SK-N-SH (cell line): ENCODE measurements at regions not wholly inside any gene's neighbourhood (a gene's known extent, or its start where the extent isn't known, plus 50 kb on each side); places are given as distances from the start of the nearest gene placed in this dataset.

Experiments used
- CTCF ChIA-PET: fragments of 300-600, 350-600 bp; formaldehyde crosslinking; extraction: SDS; loops from one replicate; lab custom pipeline; 2021; lab: Yijun Ruan, JAX
- POLR2A ChIA-PET: fragments of 350-600 bp; sonication (Branson Sonifier 250); formaldehyde crosslinking; extraction: SDS; loops from one replicate; lab custom pipeline; 2020; ENCODE audit warnings: antibody characterized with exemption, inconsistent platforms; lab: Yijun Ruan, JAX
- DNase-seq: peaks from one replicate; pipeline ENCODE4 v3.0.0; 2012
- H2AFZ ChIP-seq: fragments of 200-600 bp; sonication (generic); 2 replicates; pipeline ENCODE4 v1.8.1; 2016; ENCODE audit warnings: antibody characterized with exemption, mild to moderate bottlenecking, low read depth
- H3F3A ChIP-seq: fragments of 200-600 bp; sonication (generic); replicated peaks from 2 replicates; pipeline ENCODE3; 2016; ENCODE audit warnings: antibody characterized with exemption, mild to moderate bottlenecking; ENCODE audit not compliant: insufficient read depth
- H3K27ac ChIP-seq, 2 experiments: fragments of 200-500 bp in 1 of 2; fragments of 200-600 bp in 1 of 2; sonication (Bioruptor generic) in 1 of 2; sonication (generic), shearing (Covaris generic) in 1 of 2; 2 replicates each; pipeline versions ENCODE4 v1.5.1 to v1.6.1; 2014 to 2016; ENCODE audit warnings: low read depth in 2 of 2, inconsistent platforms in 1 of 2, low read length in 1 of 2, mild to moderate bottlenecking in 1 of 2, mixed read lengths in 1 of 2
- H3K27me3 ChIP-seq: fragments of 200-600 bp; sonication (generic), shearing (Covaris generic); 2 replicates; pipeline ENCODE4 v1.6.1; 2016; ENCODE audit warnings: mixed run types; ENCODE audit not compliant: insufficient read depth
- H3K36me3 ChIP-seq, 2 experiments: fragments of 200-500 bp in 1 of 2; fragments of 200-600 bp in 1 of 2; sonication (Bioruptor generic) in 1 of 2; sonication (generic) in 1 of 2; replicated peaks in 1 of 2; 2 replicates each; pipeline versions ENCODE3 to v1.5.1; 2014 to 2016; ENCODE audit warnings: low read length in 1 of 2, mild to moderate bottlenecking in 1 of 2; ENCODE audit not compliant: insufficient read depth in 2 of 2, control insufficient read depth in 1 of 2
- H3K4me1 ChIP-seq, 2 experiments: fragments of 200-500 bp in 1 of 2; fragments of 200-600 bp in 1 of 2; sonication (Bioruptor generic) in 1 of 2; sonication (generic), shearing (Covaris generic) in 1 of 2; 2 replicates each; pipeline versions ENCODE4 v1.5.1 to v1.6.1; 2014 to 2016; ENCODE audit warnings: low read depth in 1 of 2, low read length in 1 of 2, mixed run types in 1 of 2; ENCODE audit not compliant: insufficient read depth in 2 of 2, control insufficient read depth in 1 of 2
- H3K4me2 ChIP-seq: fragments of 200-600 bp; sonication (generic), shearing (Covaris generic); 2 replicates; pipeline ENCODE4 v1.6.1; 2017; ENCODE audit warnings: mixed run types
- H3K4me3 ChIP-seq, 2 experiments: fragments of 200-500 bp in 1 of 2; fragments of 200-600 bp in 1 of 2; sonication (Bioruptor generic) in 1 of 2; sonication (generic), shearing (Covaris generic) in 1 of 2; 2 replicates each; pipeline versions ENCODE4 v1.5.1 to v1.8.1; 2014 to 2016; ENCODE audit warnings: low read depth in 2 of 2, inconsistent platforms in 1 of 2, low read length in 1 of 2, mild to moderate bottlenecking in 1 of 2, mixed read lengths in 1 of 2, moderate library complexity in 1 of 2
- H3K79me2 ChIP-seq: fragments of 200-600 bp; sonication (generic); 2 replicates; pipeline ENCODE4 v1.8.1; 2017; ENCODE audit warnings: mild to moderate bottlenecking; ENCODE audit not compliant: insufficient read depth
- H3K9ac ChIP-seq: fragments of 200-600 bp; sonication (generic); 2 replicates; pipeline ENCODE4 v1.6.1; 2017; ENCODE audit warnings: mixed run types
- H3K9me2 ChIP-seq: fragments of 200-600 bp; sonication (generic); 2 replicates; pipeline ENCODE4 v1.6.1; 2017; ENCODE audit warnings: mixed run types
- H3K9me3 ChIP-seq: fragments of 200-600 bp; sonication (generic); 2 replicates; pipeline ENCODE4 v1.6.1; 2017; ENCODE audit warnings: mixed run types, mild to moderate bottlenecking, moderate library complexity
- H4K20me1 ChIP-seq: fragments of 200-600 bp; sonication (generic); 2 replicates; pipeline ENCODE4 v1.6.1; 2017; ENCODE audit warnings: mild to moderate bottlenecking, mixed run types; ENCODE audit not compliant: insufficient read depth
- CHD2 ChIP-seq: fragments of 150-350 bp; IDR thresholded peaks from 2 replicates; pipeline ENCODE4 v1.6.1; 2018; ENCODE audit warnings: low read length; ENCODE audit not compliant: partially characterized antibody
- ELF1 ChIP-seq: IDR thresholded peaks from 2 replicates; pipeline ENCODE4 v1.4.0; 2012
- FOSL2 ChIP-seq: IDR thresholded peaks from 2 replicates; pipeline ENCODE4 v1.4.0; 2012; ENCODE audit warnings: low read depth, mild to moderate bottlenecking, moderate library complexity, borderline replicate concordance
- FOXJ3 ChIP-seq: sonication (generic); formaldehyde crosslinking; IDR thresholded peaks from 2 replicates; pipeline ENCODE4 v1.5.1; 2020; ENCODE audit warnings: mild to moderate bottlenecking, missing genetic modification reagents
- FOXM1 ChIP-seq: IDR thresholded peaks from 2 replicates; pipeline ENCODE4 v1.4.0; 2012; ENCODE audit warnings: low read depth, mild to moderate bottlenecking
- GATA2 ChIP-seq: sonication (generic); formaldehyde crosslinking; IDR thresholded peaks from 2 replicates; pipeline ENCODE4 v1.5.0; 2020; ENCODE audit warnings: mild to moderate bottlenecking, missing genetic modification reagents
- IRF3 ChIP-seq: fragments of 150-350 bp; IDR thresholded peaks from 2 replicates; pipeline ENCODE4 v1.6.1; 2016; ENCODE audit warnings: mild to moderate bottlenecking, low read depth, low read length
- MXI1 ChIP-seq: IDR thresholded peaks from 2 replicates; pipeline ENCODE4 v1.6.1; 2012; ENCODE audit warnings: mild to moderate bottlenecking, low read depth, low read length, improper control_type of control experiment
- PBX3 ChIP-seq: IDR thresholded peaks from 2 replicates; pipeline ENCODE4; 2012
- RAD21 ChIP-seq: IDR thresholded peaks from 2 replicates; pipeline ENCODE4 v1.6.1; 2012; ENCODE audit warnings: mild to moderate bottlenecking, low read length
- RCOR1 ChIP-seq: fragments of 150-350 bp; IDR thresholded peaks from 2 replicates; pipeline ENCODE4 v1.6.1; 2017; ENCODE audit warnings: antibody characterized with exemption, low read length
- REST ChIP-seq: IDR thresholded peaks from 2 replicates; pipeline ENCODE4 v1.6.1; 2012; ENCODE audit warnings: mild to moderate bottlenecking, low read depth, low read length, moderate library complexity
- TAF1 ChIP-seq: IDR thresholded peaks from 2 replicates; pipeline ENCODE4 v1.6.1; 2012; ENCODE audit warnings: low read depth, mild to moderate bottlenecking, low read length, moderate library complexity, borderline replicate concordance
- USF2 ChIP-seq: fragments of 150-350 bp; IDR thresholded peaks from 2 replicates; pipeline ENCODE4 v1.6.1; 2017; ENCODE audit warnings: antibody characterized with exemption, low read length, low read depth, borderline replicate concordance
- WGBS: methylation state at CpG from one replicate; pipeline ENCODE4 v1.1.6; 2017; ENCODE audit warnings: low lambda C conversion rate; 5-methylcytosine and 5-hydroxymethylcytosine counted together

- TF ChIP-seq REST = no peak
- no peak for TF ChIP-seq FOXJ3
- TF ChIP-seq MXI1 = no peak
- no peak for TF ChIP-seq FOSL2
- TF ChIP-seq FOXM1 = no peak
- no peak for TF ChIP-seq RAD21
- no peak for TF ChIP-seq PBX3
- TF ChIP-seq ELF1 = no peak
Observed at GRCh38 chr7:21011153-21011552, 224.5 kb upstream of the SP8 start (continued).

- H3K4me1 ChIP-seq = no peaks in the 10 kb centered on the region
- H3K27me3 ChIP-seq = no peaks in the 10 kb centered on the region
- DNase-seq = no peak
- no peak overlapping the region for H3K4me2 ChIP-seq
- TF ChIP-seq TAF1 = no peak
- no peak for TF ChIP-seq GATA2 (CRISPR knock-in tag)
- no peak for TF ChIP-seq CHD2
- no peak for TF ChIP-seq USF2
- TF ChIP-seq IRF3 = no peak
- no peak for TF ChIP-seq FOXJ3
- TF ChIP-seq RCOR1 = no peak
- H3K9me2 ChIP-seq = no peaks in the 10 kb centered on the region
- no peaks in the 10 kb centered on the region for H3K36me3 ChIP-seq
- ChIA-PET POLR2A (no interaction called here), CTCF (interaction anchor here (0.6 to 1.0 kb wide), 2 partner anchors 33 to 1690 kb away, joined by 3 read pairs; no protein-coding TSS in a partner anchor)
- no peak overlapping the region for H2AFZ ChIP-seq
- no peak overlapping the region for H3K27ac ChIP-seq
- no peaks in the 10 kb centered on the region for H3F3A ChIP-seq
- no peak overlapping the region for H3K9ac ChIP-seq
- H3K79me2 ChIP-seq = no peaks in the 10 kb centered on the region
- no peak overlapping the region for H3K4me3 ChIP-seq
- H3K9me3 ChIP-seq = no peaks in the 10 kb centered on the region
- H4K20me1 ChIP-seq = no peaks in the 10 kb centered on the region
- WGBS = 4% methylated on average over 3 of the region's 3 CpGs
Observed at GRCh38 chr7:21013765-21014539, 227.3 kb upstream of the SP8 start.
